A673 (cell line): ENCODE measurements at regions not wholly inside any gene's neighbourhood (a gene's known extent, or its start where the extent isn't known, plus 50 kb on each side); places are given as distances from the start of the nearest gene placed in this dataset.

Experiments used
- BruUV-seq: library from RNA; stranded (reverse); fragments of 400-500 nt; replicated peaks from 2 replicates; lab custom pipeline; 2021; lab: Mats Ljungman, UMichigan
- CTCF ChIA-PET: fragments of 300-600 bp; sonication (Branson Sonifier 250); formaldehyde crosslinking; loops from one replicate; lab custom pipeline; 2022; ENCODE audit warnings: antibody characterized with exemption; lab: Charles Lee
- POLR2A ChIA-PET: fragments of 300-600 bp; sonication (Branson Sonifier 250); formaldehyde crosslinking; loops from one replicate; lab custom pipeline; 2022; ENCODE audit warnings: antibody characterized with exemption; ENCODE audit not compliant: low non-redundant PET; lab: Charles Lee
- DNase-seq: peaks from one replicate; pipeline ENCODE4 v3.0.0-alpha.2; 2015; ENCODE audit warnings: low spot score
- H3K27ac ChIP-seq: fragments of 200-600 bp; sonication (generic); 2 replicates; pipeline ENCODE4 v1.5.1; 2016; ENCODE audit warnings: mixed run types, low read depth, mild to moderate bottlenecking, mixed read lengths, antibody characterized with exemption, low read length; ENCODE audit not compliant: poor library complexity, severe bottlenecking
- H3K27me3 ChIP-seq: fragments of 200-600 bp; sonication (generic); replicated peaks from 2 replicates; pipeline ENCODE4 v1.6.1; 2017; ENCODE audit warnings: mixed run types, low read depth, mild to moderate bottlenecking, mixed read lengths, antibody characterized with exemption, low read length; ENCODE audit not compliant: insufficient read depth, poor library complexity
- H3K36me3 ChIP-seq: fragments of 200-600 bp; sonication (generic); 2 replicates; pipeline ENCODE4 v1.6.1; 2016; ENCODE audit warnings: mixed run types, mild to moderate bottlenecking, mixed read lengths, antibody characterized with exemption, low read length; ENCODE audit not compliant: insufficient read depth, poor library complexity, severe bottlenecking
- H3K4me1 ChIP-seq: fragments of 200-600 bp; sonication (generic); 2 replicates; pipeline ENCODE4 v1.6.1; 2017; ENCODE audit warnings: mixed run types, mild to moderate bottlenecking, mixed read lengths, antibody characterized with exemption, low read length; ENCODE audit not compliant: insufficient read depth, poor library complexity, severe bottlenecking
- H3K4me3 ChIP-seq: fragments of 200-600 bp; sonication (generic); 2 replicates; pipeline ENCODE4 v1.5.1; 2016; ENCODE audit warnings: low read depth, mixed run types, mild to moderate bottlenecking, mixed read lengths, low read length; ENCODE audit not compliant: poor library complexity, severe bottlenecking
- H3K9me3 ChIP-seq: fragments of 200-600 bp; sonication (generic); 2 replicates; pipeline ENCODE4 v1.6.1; 2016; ENCODE audit warnings: mixed run types, low read depth, mild to moderate bottlenecking, mixed read lengths, antibody characterized with exemption, low read length; ENCODE audit not compliant: poor library complexity, severe bottlenecking
- CTCF ChIP-seq: fragments of 300-800, 200-600 bp; sonication (generic); conservative IDR thresholded peaks from 2 replicates; pipeline ENCODE4 v1.5.1; 2017; ENCODE audit warnings: low read depth, mild to moderate bottlenecking, antibody characterized with exemption, low read length, moderate library complexity, mixed read lengths
- EZH2 ChIP-seq: fragments of 200-600 bp; sonication (generic); IDR thresholded peaks from 2 replicates; pipeline ENCODE4 v1.6.1; 2017; ENCODE audit warnings: borderline replicate concordance, low read depth, mild to moderate bottlenecking, mixed read lengths, antibody characterized with exemption, low read length; ENCODE audit not compliant: poor library complexity, severe bottlenecking
- intact Hi-C: fragments of 100-400 bp; cut with micrococcal nuclease; formaldehyde crosslinking; loops from one replicate; pipeline ENCODE4 v1.10.0; 2022; ENCODE audit not compliant: unreplicated experiment

GRCh38 chr19:32266460-32266859 lies 79.0 kb upstream of the ZNF507 start:
- intact Hi-C loops, result no loop called here
- H3K27ac ChIP-seq, result no peak overlapping the region
- CTCF ChIA-PET, result no interaction called here

GRCh38 chr19:32268381-32268780 lies 77.0 kb upstream of the ZNF507 start:
- ChIA-PET CTCF (interaction anchor here (0.6 kb wide), 2 partner anchors 162 to 186 kb away, joined by 3 to 7 read pairs; no protein-coding TSS in a partner anchor), POLR2A (no interaction called here)
- Histone ChIP-seq H3K27ac (no peak overlapping the region), H3K27me3 (no peaks in the 10 kb centered on the region), H3K4me1 (peaks cover 27% of the 10 kb centered on the region), H3K4me3 (no peak overlapping the region), H3K36me3 (no peaks in the 10 kb centered on the region), H3K9me3 (no peaks in the 10 kb centered on the region)
- TF ChIP-seq EZH2, result no peak
- no peak for TF ChIP-seq CTCF
- DNase-seq, result peak; percentile 92
- no TSS peak for BruUV-seq
- intact Hi-C loops, result no loop called here

More at GRCh38 chr19:32266460-32266859, 79.0 kb upstream of the ZNF507 start:
- no TSS peak for BruUV-seq
- peaks cover 27% of the 10 kb centered on the region for H3K4me1 ChIP-seq
- POLR2A ChIA-PET, result no interaction called here
- no peaks in the 10 kb centered on the region for H3K27me3 ChIP-seq
- no peak for DNase-seq
- H3K36me3 ChIP-seq, result no peaks in the 10 kb centered on the region
- no peak for TF ChIP-seq CTCF
- TF ChIP-seq EZH2, result no peak
- no peak overlapping the region for H3K4me3 ChIP-seq
- H3K9me3 ChIP-seq, result no peaks in the 10 kb centered on the region

GRCh38 chr19:32269831-32270230 lies 75.6 kb upstream of the ZNF507 start:
- no peak for DNase-seq
- H3K27me3 ChIP-seq, result no peaks in the 10 kb centered on the region
- TF ChIP-seq EZH2 (no peak), CTCF (no peak)
- H3K27ac ChIP-seq, result no peak overlapping the region
- H3K9me3 ChIP-seq, result no peaks in the 10 kb centered on the region
- intact Hi-C loops, result no loop called here
- ChIA-PET POLR2A (no interaction called here), CTCF (interaction anchor here (0.6 kb wide), 1 partner anchor 17 kb away, joined by 5 read pairs; no protein-coding TSS in a partner anchor)
- no TSS peak for BruUV-seq
- H3K4me3 ChIP-seq, result no peak overlapping the region
- H3K4me1 ChIP-seq, result peaks cover 27% of the 10 kb centered on the region
- H3K36me3 ChIP-seq, result no peaks in the 10 kb centered on the region
